Limb (tissue), 2 donors: ENCODE measurements at regions not wholly inside any gene's neighbourhood (a gene's known extent, or its start where the extent isn't known, plus 50 kb on each side); places are given as distances from the start of the nearest gene placed in this dataset.

Experiments used
- DNase-seq, 2 donors: peaks; one replicate each; pipeline ENCODE4 v3.0.0-alpha.2; 2016; ENCODE audit errors: extremely low spot score in 2 of 2

GRCh38 chr22:46065691-46066454 is 84.5 kb upstream of the PPARA start:
- no peak for DNase-seq

GRCh38 chr22:46066691-46067090 is 83.6 kb upstream of the PPARA start:
- no peak for DNase-seq

- DNase-seq = no peak
Measured at GRCh38 chr22:46067159-46068111, 82.9 kb upstream of the PPARA start.

- DNase-seq = no peak
Measured at GRCh38 chr22:46068181-46068592, 82.1 kb upstream of the PPARA start.

- DNase-seq = no peak
Measured at GRCh38 chr22:46068593-46069491, 81.5 kb upstream of the PPARA start.

GRCh38 chr22:46069521-46070214 is 80.7 kb upstream of the PPARA start:
- DNase-seq = peak in 1 of 2 donors; percentile 73

GRCh38 chr22:46070215-46070802 is 80.0 kb upstream of the PPARA start:
- peak in 1 of 2 donors; percentile 66 for DNase-seq

GRCh38 chr22:46070803-46071450 is 79.4 kb upstream of the PPARA start:
- DNase-seq = peak; percentile 65 to 85

GRCh38 chr22:46071451-46072109 is 78.7 kb upstream of the PPARA start:
- peak; percentile 80 to 91 for DNase-seq

- DNase-seq = peak in 1 of 2 donors; percentile 73
Measured at GRCh38 chr22:46072110-46072881, 78.0 kb upstream of the PPARA start.

- no peak for DNase-seq
Measured at GRCh38 chr22:46072981-46073682, 77.2 kb upstream of the PPARA start.

- no peak for DNase-seq
Measured at GRCh38 chr22:46073683-46074504, 76.4 kb upstream of the PPARA start.

GRCh38 chr22:46074771-46075551 is 75.4 kb upstream of the PPARA start:
- no peak for DNase-seq

GRCh38 chr22:46075764-46076531 is 74.4 kb upstream of the PPARA start:
- no peak for DNase-seq

GRCh38 chr22:46076651-46077339 is 73.5 kb upstream of the PPARA start:
- DNase-seq = no peak
